HG02763 (cell line): ENCODE measurements at regions not wholly inside any gene's neighbourhood (a gene's known extent, or its start where the extent isn't known, plus 50 kb on each side); places are given as distances from the start of the nearest gene placed in this dataset.

Experiments
- ATAC-seq: cut with Tn5 transposase; IDR thresholded peaks from one replicate; pipeline ENCODE4 v1.9.1; 2021; ENCODE audit warnings: mild to moderate bottlenecking, moderate library complexity; ENCODE audit not compliant: unreplicated experiment

GRCh38 chr3:178295292-178295912, 240.8 kb upstream of the KCNMB2 start:
- no peak for ATAC-seq

DNA sequence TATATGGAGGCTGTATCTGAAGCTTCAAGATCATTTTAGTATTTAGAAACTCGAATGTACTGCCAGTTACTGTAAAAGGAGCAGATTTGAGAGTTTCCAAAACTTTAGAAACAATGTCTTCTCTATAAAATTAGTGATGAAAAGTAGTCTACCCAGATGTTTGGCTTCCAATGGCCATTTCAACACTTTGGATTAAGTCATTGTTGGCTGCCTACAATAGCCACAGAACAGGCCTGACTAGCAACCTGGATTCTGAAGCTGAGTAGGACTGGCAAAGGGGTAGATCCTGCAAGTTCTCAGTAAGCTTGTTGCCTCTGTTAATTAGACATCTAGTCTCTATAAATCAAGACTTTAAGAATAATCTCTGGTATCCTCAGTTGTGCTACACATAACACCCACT, 239.0 kb upstream of the KCNMB2 start:
- ATAC-seq, result no peak

GRCh38 chr3:178297740-178298139, 238.5 kb upstream of the KCNMB2 start:
- no peak for ATAC-seq

DNA sequence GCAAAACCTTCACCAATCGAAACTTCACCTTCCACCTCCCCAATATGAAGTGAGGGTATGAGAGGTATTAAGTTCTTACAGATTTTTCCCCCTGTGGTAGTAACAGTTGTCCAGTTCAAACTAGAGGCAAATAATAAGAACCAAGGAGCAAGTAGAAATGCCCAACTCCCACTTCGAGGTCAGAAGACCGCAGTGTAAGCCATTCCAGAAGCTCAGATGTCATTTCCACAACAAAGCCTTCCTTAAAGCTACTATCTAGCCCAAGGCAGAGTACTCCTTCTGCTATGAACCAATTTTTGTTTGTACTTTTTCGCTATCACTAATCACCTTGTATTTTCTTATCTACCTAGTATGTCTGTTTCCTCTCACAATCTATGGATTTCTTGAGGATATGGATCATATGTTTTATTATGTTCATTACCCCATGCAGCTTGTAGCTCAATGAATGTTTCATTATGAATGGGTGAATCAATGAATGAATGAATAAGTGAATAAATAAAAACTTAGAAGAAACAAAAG, 235.7 kb upstream of the KCNMB2 start:
- ATAC-seq, result no peak

- no peak for ATAC-seq
These were observed 233.0 kb upstream of the KCNMB2 start for GRCh38 chr3:178302966-178303930.

GRCh38 chr3:178304758-178305467, 231.3 kb upstream of the KCNMB2 start:
- ATAC-seq, result no peak

GRCh38 chr3:178306432-178307115, 229.7 kb upstream of the KCNMB2 start:
- ATAC-seq, result no peak

- ATAC-seq, result no peak
These were observed 227.5 kb upstream of the KCNMB2 start for GRCh38 chr3:178308771-178309170.

GRCh38 chr3:178310949-178311348, 225.3 kb upstream of the KCNMB2 start:
- ATAC-seq, result no peak

DNA sequence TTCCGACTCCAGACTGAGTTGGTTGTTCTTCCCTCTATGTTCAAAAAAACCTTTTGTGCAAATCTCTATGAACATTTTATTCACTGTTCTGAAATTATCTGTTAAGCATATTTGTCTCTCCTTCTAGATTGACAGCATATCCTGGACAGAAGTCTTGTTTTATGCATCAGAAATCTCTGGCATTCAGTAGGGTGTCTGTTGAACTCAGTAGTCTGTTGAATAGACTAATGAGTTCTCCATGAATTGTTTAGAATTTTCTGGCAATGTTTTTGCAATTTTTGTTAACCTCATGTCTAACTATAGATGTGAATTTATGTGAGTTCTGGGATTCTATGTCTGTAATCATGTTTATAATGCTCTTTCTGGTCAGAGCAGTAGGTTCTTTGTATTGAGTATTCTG, 222.5 kb upstream of the KCNMB2 start:
- ATAC-seq, result no peak

DNA sequence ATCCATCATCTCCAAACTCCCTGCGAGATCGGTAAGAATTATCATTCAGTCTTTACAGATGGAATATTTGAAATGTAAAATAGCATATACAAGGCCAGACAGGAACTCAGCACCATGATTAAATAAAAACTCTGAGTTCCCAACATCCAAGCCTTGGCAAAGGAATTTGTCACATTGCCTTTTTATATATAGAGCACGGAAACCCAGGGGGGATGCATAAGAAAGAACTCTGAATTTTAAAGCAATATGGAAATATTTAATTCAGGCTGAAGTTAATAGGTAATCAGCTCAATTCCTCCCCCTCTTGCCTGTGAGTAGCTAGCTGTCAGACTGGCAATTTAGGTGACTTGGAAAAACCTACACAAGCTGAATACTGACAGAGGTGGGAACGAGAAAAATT, 217.9 kb upstream of the KCNMB2 start:
- ATAC-seq, result no peak

- ATAC-seq, result no peak
These were observed 217.1 kb upstream of the KCNMB2 start for GRCh38 chr3:178318941-178319816.

- no peak for ATAC-seq
These were observed 215.5 kb upstream of the KCNMB2 start for GRCh38 chr3:178320456-178321351.

DNA sequence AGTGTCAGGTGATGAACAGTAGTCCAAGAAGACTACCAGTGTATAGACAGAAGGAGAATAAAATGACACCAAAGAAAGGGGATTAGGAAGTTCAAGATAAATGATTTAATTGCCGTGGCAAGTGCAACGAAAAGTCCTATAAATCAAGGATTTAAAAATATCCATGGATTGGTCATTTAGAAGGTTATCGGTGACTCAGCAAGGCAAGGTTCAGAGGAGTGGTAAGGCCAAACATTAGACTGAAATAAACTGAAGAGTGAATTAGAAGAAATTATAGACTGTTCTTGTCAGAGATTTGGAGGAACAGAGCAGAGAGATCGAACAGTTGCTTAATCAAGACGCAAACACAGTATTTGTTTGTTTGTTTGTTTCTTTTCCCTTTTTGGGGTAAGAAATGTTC, 211.9 kb upstream of the KCNMB2 start:
- ATAC-seq, result no peak

DNA sequence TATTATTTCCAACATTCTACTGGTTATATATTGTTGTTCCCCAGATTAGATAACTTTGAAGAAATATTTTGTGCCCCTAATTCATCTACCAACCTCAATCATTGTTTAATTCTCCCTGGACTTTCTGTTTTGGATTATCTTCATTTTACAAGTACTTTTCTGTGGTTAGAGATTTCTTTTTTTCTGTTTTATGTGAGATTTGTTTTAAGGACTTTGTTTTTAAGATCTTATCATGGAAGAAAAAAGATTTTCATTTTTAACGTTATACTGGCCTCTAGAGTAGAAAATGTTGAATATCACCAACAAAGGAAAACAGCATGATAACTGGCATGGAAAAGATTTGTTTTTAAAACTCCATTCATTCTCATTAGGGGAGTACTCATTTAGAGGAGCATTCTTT, 210.9 kb upstream of the KCNMB2 start:
- ATAC-seq, result no peak

DNA sequence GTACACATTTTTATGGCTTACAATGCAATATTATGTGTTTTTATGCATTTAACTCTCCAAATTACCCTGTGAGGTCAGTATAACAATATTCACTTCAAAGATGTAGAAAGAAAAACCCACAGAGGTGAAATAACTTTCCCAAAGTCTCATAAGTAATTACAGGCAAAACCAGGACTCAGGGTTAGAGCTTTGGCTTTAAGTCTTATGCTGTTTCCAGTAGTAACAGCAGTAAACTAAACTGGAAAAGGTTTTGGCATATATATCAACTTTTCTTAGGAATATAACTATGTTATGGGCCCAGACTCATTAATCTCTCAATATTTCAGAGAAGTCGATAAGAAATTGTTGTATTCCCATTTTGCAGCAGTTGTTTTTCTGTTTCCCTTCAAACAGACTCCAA, 206.3 kb upstream of the KCNMB2 start:
- no peak for ATAC-seq

- ATAC-seq, result no peak
These were observed 202.0 kb upstream of the KCNMB2 start for GRCh38 chr3:178334239-178334638.

DNA sequence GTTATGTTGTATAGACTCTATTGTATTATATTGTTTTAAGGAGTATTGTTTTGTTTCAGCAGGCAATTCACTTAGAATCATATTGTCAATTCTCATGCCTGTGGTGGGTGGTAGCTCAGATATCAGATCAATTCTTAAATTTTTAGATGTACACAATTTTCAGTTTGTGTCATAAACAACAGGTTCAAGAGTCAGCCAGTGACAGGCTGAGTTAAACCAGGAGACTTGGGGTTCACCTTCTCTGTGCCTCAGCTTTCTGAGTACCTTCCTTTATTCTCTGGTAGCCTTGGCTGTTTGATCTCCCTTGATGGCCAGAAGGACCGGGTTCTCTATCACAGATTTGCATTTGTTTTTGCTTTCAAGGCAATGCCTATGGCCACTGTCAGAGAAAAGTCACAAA, 199.9 kb upstream of the KCNMB2 start:
- no peak for ATAC-seq

DNA sequence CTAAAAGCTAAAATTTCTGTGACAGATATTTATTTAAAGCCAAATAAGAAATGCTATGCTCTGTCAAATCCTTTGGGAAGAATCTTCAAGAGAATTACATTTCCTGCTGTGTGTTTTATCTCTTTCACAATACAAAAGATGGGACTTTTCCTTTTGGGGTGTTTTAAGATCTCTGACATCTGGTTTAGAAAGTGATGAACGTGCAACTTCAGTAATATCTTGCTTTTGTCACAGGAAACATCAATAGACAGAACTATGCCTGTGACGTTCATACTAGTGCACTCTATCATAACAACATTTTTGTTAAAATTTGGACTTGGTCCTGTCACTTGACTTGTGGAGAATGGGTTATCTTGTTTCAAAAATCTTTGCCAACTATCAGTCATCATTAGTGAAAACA, 195.7 kb upstream of the KCNMB2 start:
- no peak for ATAC-seq
